ENCODE measurements at regions not wholly inside any gene's neighbourhood (a gene's known extent, or its start where the extent isn't known, plus 50 kb on each side); places are given as distances from the start of the nearest gene placed in this dataset.

DNA sequence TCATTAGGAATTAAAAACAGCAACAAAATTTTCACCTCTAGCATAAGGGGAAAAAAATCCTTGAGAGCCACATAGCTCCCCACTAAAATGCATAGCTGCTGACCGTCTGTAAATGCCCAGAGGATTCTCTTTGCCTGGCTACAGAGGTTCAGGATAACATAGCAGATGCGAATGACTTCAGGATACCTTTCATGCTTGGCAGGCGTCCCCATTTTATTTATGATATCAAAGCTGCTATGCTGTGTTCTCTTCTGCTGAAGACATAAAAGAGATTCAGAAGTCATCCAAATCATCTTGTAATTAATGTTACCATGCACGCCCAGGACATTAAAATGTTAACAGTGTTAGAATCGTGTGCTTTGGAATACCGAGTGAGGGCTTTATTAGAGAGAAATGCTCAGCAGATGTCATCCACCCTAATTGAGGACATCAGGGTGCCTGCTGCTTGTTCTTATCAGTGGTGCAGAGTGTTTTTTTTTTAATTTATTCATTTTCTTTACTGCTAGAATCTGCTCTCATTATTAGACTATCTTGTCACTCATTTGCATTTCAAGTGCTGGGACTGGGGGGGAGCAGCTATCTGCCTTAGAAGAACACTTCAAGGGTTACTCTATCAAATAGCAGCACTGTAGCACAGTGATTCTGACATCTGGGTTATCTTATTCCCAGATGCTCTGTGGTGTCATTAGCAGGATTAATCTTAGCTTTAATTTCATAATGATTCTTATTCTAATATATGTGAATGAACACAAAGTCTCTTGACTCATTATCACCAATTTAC, 139.5 kb downstream of the ZNF326 start:
- H3K27ac Mint-ChIP-seq, result no peak overlapping the region
- no peaks in the 10 kb centered on the region for H3K9me3 Mint-ChIP-seq
- no peak for DNase-seq
- no peak for ATAC-seq
- peaks cover 27% of the 10 kb centered on the region for H3K27me3 Mint-ChIP-seq
- H3K4me3 Mint-ChIP-seq, result no peak overlapping the region
- no peaks in the 10 kb centered on the region for H3K4me1 Mint-ChIP-seq

DNA sequence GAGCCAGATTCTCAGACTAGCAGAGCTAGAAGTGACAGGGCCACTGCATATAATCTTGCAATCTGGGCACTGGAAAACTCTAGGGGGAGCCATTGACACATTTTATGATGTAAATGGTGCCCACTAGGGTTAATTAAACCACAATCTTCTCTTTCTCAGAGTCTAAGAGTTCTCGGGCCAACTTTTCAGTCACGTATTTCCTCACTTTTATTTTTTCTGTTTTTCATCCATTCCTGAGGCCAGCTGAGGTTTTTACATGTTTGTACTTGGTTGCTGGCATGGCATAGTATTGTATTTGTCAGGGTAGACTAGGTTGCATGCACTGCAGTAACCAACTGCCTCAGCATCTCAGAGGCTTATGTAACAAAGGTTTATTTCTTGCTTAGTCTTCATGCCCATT, 138.2 kb downstream of the ZNF326 start:
- no peak overlapping the region for H3K4me3 Mint-ChIP-seq
- ATAC-seq (peak; percentile 71), DNase-seq (peak; percentile 10 to 12)
- no peak overlapping the region for H3K27ac Mint-ChIP-seq
- no peaks in the 10 kb centered on the region for H3K4me1 Mint-ChIP-seq
- H3K9me3 Mint-ChIP-seq, result no peaks in the 10 kb centered on the region
- peaks cover 35% of the 10 kb centered on the region for H3K27me3 Mint-ChIP-seq

DNA sequence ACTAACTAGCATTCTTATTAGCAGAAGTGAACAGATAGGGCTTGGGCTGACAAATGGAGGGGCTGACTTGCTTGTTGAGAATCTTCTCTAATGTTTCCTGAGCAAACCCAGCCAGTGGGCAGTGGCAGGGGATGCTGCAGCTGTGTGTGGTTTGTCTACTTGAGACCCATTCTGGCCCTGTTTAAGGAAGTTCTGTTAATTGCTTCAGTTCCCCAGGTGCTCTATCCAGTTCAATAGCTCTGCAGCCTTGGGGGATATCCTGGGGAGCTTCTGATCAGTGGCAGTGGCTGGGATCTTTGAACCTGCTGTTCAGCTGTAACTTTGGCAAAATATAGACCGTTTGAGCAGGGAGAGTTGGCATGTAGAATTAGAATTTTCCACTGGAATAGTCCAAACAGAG, 137.4 kb downstream of the ZNF326 start:
- peaks cover 35% of the 10 kb centered on the region for H3K27me3 Mint-ChIP-seq

DNA sequence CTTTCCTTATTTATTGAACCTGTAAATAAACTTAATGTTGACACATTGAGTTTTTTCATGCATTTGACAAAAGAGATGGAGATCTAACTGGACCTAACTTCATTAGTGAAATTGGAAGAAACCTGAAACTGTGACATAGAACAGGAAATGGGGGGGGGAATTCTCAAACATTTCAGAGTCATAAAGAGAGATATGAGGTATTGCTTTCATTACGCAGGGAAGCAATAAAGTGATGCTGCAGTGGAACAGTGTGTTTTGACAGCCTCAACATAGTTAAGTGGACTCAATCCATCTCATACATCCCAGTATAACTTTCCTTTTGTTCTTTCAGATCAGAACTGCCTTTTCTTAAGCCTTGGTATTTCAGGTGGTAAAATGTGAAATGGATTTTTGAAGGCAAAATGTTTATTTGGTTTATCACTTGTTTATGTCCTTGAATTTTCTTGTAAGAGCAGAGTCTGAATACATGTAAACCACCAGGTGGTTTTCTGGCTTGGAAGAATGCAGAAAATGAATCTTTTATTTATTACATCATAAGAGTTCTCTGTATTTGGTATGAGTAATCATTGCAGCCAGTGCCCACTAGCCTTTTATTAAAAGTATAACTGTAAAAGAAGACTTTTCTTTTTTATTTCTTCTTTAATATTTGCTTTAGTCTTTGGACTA, 132.5 kb downstream of the ZNF326 start:
- Mint-ChIP-seq H3K9me3 (no peaks in the 10 kb centered on the region), H3K4me3 (no peak overlapping the region), H3K27ac (no peak overlapping the region), H3K27me3 (peaks cover 39% of the 10 kb centered on the region), H3K4me1 (no peaks in the 10 kb centered on the region)
- ATAC-seq (peak; percentile 76), DNase-seq (no peak)

More for the DNA sequence above, 137.4 kb downstream of the ZNF326 start:
- Mint-ChIP-seq H3K4me1 (no peaks in the 10 kb centered on the region), H3K4me3 (no peak overlapping the region), H3K9me3 (no peaks in the 10 kb centered on the region), H3K27ac (no peak overlapping the region)
- DNase-seq (no peak), ATAC-seq (no peak)

DNA sequence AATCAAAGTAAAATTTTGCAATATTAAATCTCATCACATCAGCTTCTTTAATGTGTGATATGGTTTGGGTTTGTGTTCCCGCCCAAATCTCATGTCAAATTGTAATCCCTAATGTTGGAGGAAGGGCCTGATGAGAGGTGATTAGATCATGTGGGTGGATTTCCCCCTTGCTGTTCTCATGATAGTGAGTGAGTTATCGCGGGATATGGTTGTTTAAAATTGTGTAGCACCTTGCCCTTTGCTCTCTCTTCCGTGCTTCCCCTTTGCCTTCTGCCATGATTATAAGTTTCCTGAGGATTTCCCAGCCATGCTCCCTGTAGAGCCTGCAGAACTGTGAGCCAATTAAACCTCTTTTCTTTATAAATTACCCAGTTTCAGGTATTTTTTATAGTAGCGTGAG, 131.9 kb downstream of the ZNF326 start:
- DNase-seq (no peak), ATAC-seq (no peak)
- H3K4me1 Mint-ChIP-seq, result no peaks in the 10 kb centered on the region
- no peaks in the 10 kb centered on the region for H3K9me3 Mint-ChIP-seq
- H3K27ac Mint-ChIP-seq, result no peak overlapping the region
- peaks cover 39% of the 10 kb centered on the region for H3K27me3 Mint-ChIP-seq
- H3K4me3 Mint-ChIP-seq, result no peak overlapping the region

DNA sequence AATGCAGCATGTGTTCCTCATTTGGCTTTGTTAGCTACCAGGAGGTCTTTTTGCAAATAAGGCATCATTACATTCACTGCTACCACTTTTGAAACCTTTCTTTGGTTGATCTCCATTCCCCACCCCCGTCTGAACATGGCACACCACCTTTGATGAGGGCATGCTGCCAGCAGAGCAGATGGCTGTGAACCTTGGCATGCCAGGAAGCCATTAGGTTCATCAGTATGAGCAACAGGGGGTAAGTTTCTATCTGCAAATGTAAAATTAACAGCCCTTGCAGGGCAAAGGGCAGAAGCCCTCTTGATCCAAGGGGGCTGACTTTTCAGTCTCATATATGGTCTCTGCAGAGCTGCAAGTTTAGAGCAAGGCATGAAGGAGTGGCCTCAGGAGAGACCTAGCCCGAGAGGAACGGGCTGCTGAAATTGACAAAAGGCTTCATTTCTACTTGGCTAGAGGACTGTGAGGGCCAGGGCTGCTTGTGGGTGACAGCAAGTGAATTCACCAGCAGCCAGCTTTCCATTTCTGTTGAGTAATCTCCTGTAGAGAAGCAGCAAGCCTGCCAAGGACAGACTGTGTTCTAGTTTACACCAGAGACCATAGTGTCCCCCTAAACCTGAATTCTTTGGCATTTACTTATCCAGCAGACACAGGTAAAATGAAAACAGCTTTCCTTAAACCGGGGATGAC, 127.9 kb downstream of the ZNF326 start:
- no peak overlapping the region for H3K4me3 Mint-ChIP-seq
- ATAC-seq (no peak), DNase-seq (no peak)
- no peaks in the 10 kb centered on the region for H3K4me1 Mint-ChIP-seq
- H3K9me3 Mint-ChIP-seq, result peaks cover 0 to 5% of the 10 kb centered on the region in 2 donors
- peaks cover 45% of the 10 kb centered on the region for H3K27me3 Mint-ChIP-seq
- H3K27ac Mint-ChIP-seq, result no peak overlapping the region

DNA sequence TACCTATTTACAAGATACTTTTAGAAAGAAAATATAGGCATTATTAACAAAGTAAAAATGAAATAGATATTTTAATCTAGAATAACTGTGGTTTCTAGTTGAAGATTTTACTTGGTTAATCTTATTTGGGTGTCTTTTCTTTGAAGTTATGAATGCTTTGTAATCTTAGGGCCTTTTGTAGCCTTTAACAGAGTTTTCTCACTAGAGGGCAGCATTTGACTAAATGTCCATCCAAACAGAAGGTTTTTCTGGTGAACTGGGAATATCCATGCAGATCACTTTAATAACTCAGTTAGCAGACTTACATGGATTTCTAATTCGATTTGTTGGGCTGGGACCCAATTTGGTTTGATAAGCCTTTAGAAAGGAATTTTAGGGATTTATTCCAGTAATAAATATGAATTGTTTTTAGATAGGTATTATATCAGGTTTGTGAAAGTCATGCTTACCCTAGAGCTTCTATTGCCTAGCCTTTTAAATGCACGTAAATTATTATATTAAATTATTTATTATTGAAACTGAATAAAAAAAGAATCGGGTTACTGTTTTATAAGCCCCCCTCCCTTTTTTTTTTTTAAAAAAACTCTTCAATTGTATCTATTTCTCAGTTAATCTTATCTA, 119.7 kb downstream of the ZNF326 start:
- no peak for DNase-seq
- no peak overlapping the region for H3K27ac Mint-ChIP-seq
- H3K4me1 Mint-ChIP-seq, result no peaks in the 10 kb centered on the region
- H3K9me3 Mint-ChIP-seq, result no peaks in the 10 kb centered on the region
- ATAC-seq, result no peak
- H3K27me3 Mint-ChIP-seq, result peaks cover 11% of the 10 kb centered on the region
- H3K4me3 Mint-ChIP-seq, result no peak overlapping the region

DNA sequence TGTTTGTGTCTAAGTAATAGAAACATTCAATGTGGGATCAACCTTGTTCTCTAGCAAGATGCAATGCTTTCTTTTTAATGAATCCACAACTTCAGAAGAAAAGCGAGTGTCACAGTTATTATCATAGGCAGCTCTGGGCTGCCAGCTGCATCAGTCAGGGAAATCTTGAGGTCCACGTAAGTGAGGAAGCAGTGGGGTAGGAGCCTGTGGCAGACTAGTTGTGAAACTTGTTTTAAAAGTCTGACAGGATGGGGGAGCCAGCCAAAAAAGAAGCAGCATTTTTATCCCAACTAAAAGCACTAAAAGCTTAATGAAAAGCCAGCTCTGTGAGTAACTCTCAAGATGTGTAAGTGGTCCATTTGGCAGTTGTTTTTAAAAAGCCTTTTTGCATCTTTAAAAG, 113.1 kb downstream of the ZNF326 start:
- ATAC-seq (no peak), DNase-seq (no peak)
- H3K4me3 Mint-ChIP-seq, result no peak overlapping the region
- no peak overlapping the region for H3K27ac Mint-ChIP-seq
- no peaks in the 10 kb centered on the region for H3K4me1 Mint-ChIP-seq
- H3K9me3 Mint-ChIP-seq, result no peaks in the 10 kb centered on the region
- H3K27me3 Mint-ChIP-seq, result peaks cover 27% of the 10 kb centered on the region

DNA sequence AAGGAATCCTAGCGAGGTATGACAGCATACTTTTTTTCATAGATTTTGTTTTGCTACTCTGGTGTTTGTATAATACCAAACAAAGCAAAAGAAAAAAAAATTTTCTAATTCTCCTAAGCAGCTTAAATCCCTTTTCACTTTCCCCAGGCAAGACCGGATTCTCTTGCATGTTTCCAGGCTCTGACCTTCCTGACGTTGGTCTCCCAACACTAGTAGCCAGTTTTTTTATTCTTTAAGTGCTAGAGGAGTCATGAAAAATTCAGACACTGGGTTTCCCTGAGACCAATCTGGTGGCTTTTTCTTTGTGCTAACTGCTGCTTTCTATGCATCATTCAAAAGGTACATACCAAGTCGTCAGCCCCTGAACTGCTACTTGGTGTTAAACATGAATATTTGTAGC, 111.4 kb downstream of the ZNF326 start:
- no peaks in the 10 kb centered on the region for H3K4me1 Mint-ChIP-seq
- no peak overlapping the region for H3K27ac Mint-ChIP-seq
- ATAC-seq, result no peak

DNA sequence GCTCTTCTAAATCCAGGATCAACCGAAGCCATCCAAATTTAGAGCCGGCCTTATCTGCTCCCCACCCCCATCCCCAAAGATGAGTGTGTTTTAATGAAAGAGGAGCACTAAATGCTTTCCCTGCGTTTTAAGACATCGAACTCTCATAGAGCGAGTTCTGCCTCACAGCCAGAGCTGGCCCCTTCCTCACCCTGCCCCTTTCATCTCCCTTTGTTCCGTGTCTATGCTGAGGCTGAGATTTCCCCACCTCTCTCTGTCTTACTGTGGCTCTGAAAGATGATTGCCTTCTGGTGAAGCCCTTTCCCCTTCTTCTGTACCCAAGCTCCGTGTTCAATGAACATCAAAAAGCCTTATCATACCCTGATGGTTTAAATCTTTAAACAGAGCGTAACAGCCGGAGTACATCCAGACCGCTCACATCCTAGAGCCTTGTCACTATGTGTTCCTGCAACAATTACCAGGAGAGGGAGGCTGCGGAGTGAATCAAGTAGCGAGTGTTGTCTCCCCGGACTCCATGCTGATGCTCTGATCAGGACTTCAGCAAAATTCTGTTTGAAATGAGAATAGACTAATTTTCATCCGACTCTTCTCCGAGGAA, 110.1 kb downstream of the ZNF326 start:
- ATAC-seq (no peak), DNase-seq (no peak)
- H3K4me3 Mint-ChIP-seq, result no peak overlapping the region
- H3K27me3 Mint-ChIP-seq, result peaks cover 27% of the 10 kb centered on the region
- no peaks in the 10 kb centered on the region for H3K4me1 Mint-ChIP-seq
- no peaks in the 10 kb centered on the region for H3K9me3 Mint-ChIP-seq
- no peak overlapping the region for H3K27ac Mint-ChIP-seq

More for the DNA sequence above, 111.4 kb downstream of the ZNF326 start:
- no peak overlapping the region for H3K4me3 Mint-ChIP-seq
- DNase-seq, result no peak
- H3K27me3 Mint-ChIP-seq, result peaks cover 27% of the 10 kb centered on the region
- H3K9me3 Mint-ChIP-seq, result no peaks in the 10 kb centered on the region

DNA sequence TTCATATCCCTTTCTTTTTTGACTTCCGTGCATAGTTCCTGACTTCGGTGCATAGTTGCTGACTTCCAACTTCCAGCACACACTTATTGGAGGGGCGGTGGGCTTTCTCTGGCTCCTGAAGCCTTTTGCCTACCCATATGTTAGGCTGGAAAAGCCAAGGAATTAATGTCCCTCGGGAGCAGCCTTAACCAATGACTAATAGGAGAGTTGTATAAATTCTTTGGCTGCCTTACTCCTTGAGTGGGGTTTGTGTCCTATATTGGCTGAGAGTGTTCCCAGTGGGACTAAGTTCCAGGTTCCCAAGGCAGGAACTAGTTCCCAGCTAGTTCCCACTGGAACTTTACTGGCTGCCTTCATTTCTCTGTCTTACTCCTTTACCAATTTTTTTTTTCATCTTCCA, 105.7 kb downstream of the ZNF326 start:
- Mint-ChIP-seq H3K27me3 (peaks cover 8% of the 10 kb centered on the region), H3K4me1 (no peaks in the 10 kb centered on the region), H3K27ac (no peak overlapping the region), H3K9me3 (no peaks in the 10 kb centered on the region), H3K4me3 (no peak overlapping the region)
- DNase-seq (no peak), ATAC-seq (no peak)

DNA sequence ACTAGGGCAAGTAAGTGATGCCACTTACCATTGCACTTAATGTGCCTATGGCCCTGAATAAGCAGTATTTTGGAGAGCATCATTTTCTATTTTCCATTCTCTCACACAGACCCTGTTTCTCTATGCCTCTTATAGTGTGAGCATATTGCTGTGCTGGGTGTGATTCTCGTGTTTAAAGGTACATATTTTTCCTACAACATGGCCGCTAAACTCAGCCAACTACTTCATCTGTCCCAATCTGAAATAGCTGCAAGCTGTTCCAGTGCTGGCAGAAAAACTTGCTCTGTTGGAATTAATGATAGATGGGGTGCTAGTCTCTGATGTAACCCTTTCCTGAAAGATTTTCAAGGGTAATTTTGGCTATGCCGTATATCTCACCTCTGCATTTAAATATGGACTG, 97.5 kb downstream of the ZNF326 start:
- H3K4me3 Mint-ChIP-seq, result no peak overlapping the region
- no peaks in the 10 kb centered on the region for H3K4me1 Mint-ChIP-seq
- no peak overlapping the region for H3K27ac Mint-ChIP-seq
- H3K27me3 Mint-ChIP-seq, result peaks cover 30% of the 10 kb centered on the region
- DNase-seq, result no peak
- H3K9me3 Mint-ChIP-seq, result no peaks in the 10 kb centered on the region
- no peak for ATAC-seq
